Natural killer cell (primary cell): ENCODE measurements at regions not wholly inside any gene's neighbourhood (a gene's known extent, or its start where the extent isn't known, plus 50 kb on each side); places are given as distances from the start of the nearest gene placed in this dataset.

ENCODE experiments used
- ATAC-seq, 3 donors: fragments of 150-1000 bp in 2 of 3; fragments of 200-7000 bp in 1 of 3; cut with Tn5 transposase; 1 replicate in 1 of 3; 2 replicates in 2 of 3; pipeline ENCODE4 v1.10.0; 2021; ENCODE audit warnings: mild to moderate bottlenecking in 2 of 3, moderate library complexity in 2 of 3
- DNase-seq, 2 donors: peaks; one replicate each; pipeline versions ENCODE4 v3.0.0 to v3.0.0-alpha.2; 2013 to 2021; ENCODE audit warnings: mixed read lengths in 1 of 2
- H3K27ac ChIP-seq: one replicate; pipeline ENCODE4 v1.5.1; 2013; ENCODE audit warnings: mild to moderate bottlenecking, low read length
- H3K27me3 ChIP-seq: one replicate; pipeline ENCODE4 v1.6.1; 2013; ENCODE audit warnings: low read length; ENCODE audit not compliant: control insufficient read depth, insufficient read depth
- H3K36me3 ChIP-seq: one replicate; pipeline ENCODE4 v1.6.1; 2013; ENCODE audit warnings: low read length; ENCODE audit not compliant: control insufficient read depth, insufficient read depth
- H3K4me1 ChIP-seq: one replicate; pipeline ENCODE4 v1.6.1; 2013; ENCODE audit warnings: low read length; ENCODE audit not compliant: control insufficient read depth, insufficient read depth
- H3K4me3 ChIP-seq: one replicate; pipeline ENCODE4 v1.5.1; 2013; ENCODE audit warnings: low read length
- H3K9me3 ChIP-seq: one replicate; pipeline ENCODE4 v1.6.1; 2013; ENCODE audit warnings: low read length; ENCODE audit not compliant: control insufficient read depth, insufficient read depth
- H3K27ac Mint-ChIP-seq, 2 donors: one replicate each; pipeline ENCODE4 v1.8.0; 2022; ENCODE audit warnings: mild to moderate bottlenecking in 2 of 2, mixed read lengths in 2 of 2, moderate library complexity in 1 of 2
- H3K27me3 Mint-ChIP-seq, 2 donors: one replicate each; pipeline ENCODE4 v1.8.0; 2022; ENCODE audit warnings: low read depth in 2 of 2, mixed read lengths in 2 of 2
- H3K36me3 Mint-ChIP-seq: one replicate; pipeline ENCODE4 v1.8.0; 2022; ENCODE audit warnings: mixed read lengths
- H3K4me1 Mint-ChIP-seq, 2 donors: one replicate each; pipeline ENCODE4 v1.8.0; 2022; ENCODE audit warnings: mixed read lengths in 2 of 2
- H3K4me3 Mint-ChIP-seq: one replicate; pipeline ENCODE4 v1.8.0; 2022; ENCODE audit warnings: mild to moderate bottlenecking, moderate library complexity, mixed read lengths
- H3K9me3 Mint-ChIP-seq, 2 donors: one replicate each; pipeline ENCODE4 v1.8.0; 2022; ENCODE audit warnings: mixed read lengths in 2 of 2
- CTCF ChIP-seq: fragments of 200-600 bp; IDR thresholded peaks from one replicate; pipeline ENCODE4 v1.8.0; 2022; ENCODE audit warnings: antibody characterized with exemption
- WGBS: methylation state at CpG from one replicate; pipeline ENCODE4 v1.1.7; 2013; ENCODE audit warnings: missing lambda C conversion rate; ENCODE audit not compliant: insufficient coverage; 5-methylcytosine and 5-hydroxymethylcytosine counted together
- intact Hi-C: fragments of 100-400 bp; cut with micrococcal nuclease; formaldehyde crosslinking; loops from one replicate; pipeline ENCODE4 v1.14.2; 2022

GRCh38 chr7:73963252-73963822 lies 64.6 kb upstream of the ELN start:
- Mint-ChIP-seq H3K9me3 (peaks cover 11 to 17% of the 10 kb centered on the region in 2 donors), H3K4me3 (no peak overlapping the region), H3K27me3 (peaks cover 4 to 8% of the 10 kb centered on the region in 2 donors), H3K27ac (no peak overlapping the region), H3K36me3 (peaks cover 15% of the 10 kb centered on the region), H3K4me1 (no peaks in the 10 kb centered on the region)
- H3K4me3 ChIP-seq, result no peak overlapping the region
- intact Hi-C loops, result no loop called here
- ATAC-seq (no peak), DNase-seq (no peak)
- H3K4me1 ChIP-seq, result no peaks in the 10 kb centered on the region
- peaks cover 6% of the 10 kb centered on the region for H3K9me3 ChIP-seq
- no peaks in the 10 kb centered on the region for H3K27me3 ChIP-seq
- no peak overlapping the region for H3K27ac ChIP-seq
- 80% methylated on average over 1 of the region's 2 CpGs for WGBS
- TF ChIP-seq CTCF, result no peak
- H3K36me3 ChIP-seq, result no peaks in the 10 kb centered on the region

- H3K9me3 ChIP-seq, result peaks cover 6% of the 10 kb centered on the region
- ATAC-seq (no peak), DNase-seq (no peak)
- intact Hi-C loops, result no loop called here
- no peaks in the 10 kb centered on the region for H3K27me3 ChIP-seq
- H3K4me3 ChIP-seq, result no peak overlapping the region
- Mint-ChIP-seq H3K27ac (no peak overlapping the region), H3K9me3 (peaks cover 11 to 17% of the 10 kb centered on the region in 2 donors), H3K27me3 (peaks cover 3 to 7% of the 10 kb centered on the region in 2 donors), H3K36me3 (peaks cover 15% of the 10 kb centered on the region), H3K4me1 (no peaks in the 10 kb centered on the region), H3K4me3 (no peak overlapping the region)
- no peak overlapping the region for H3K27ac ChIP-seq
- TF ChIP-seq CTCF, result no peak
- no peaks in the 10 kb centered on the region for H3K4me1 ChIP-seq
- 95% methylated on average over 4 of the region's 4 CpGs for WGBS
- no peaks in the 10 kb centered on the region for H3K36me3 ChIP-seq
Measured at GRCh38 chr7:73964786-73965185, 63.2 kb upstream of the ELN start.

- Histone ChIP-seq H3K4me1 (no peaks in the 10 kb centered on the region), H3K4me3 (no peak overlapping the region), H3K27me3 (no peaks in the 10 kb centered on the region), H3K36me3 (no peaks in the 10 kb centered on the region), H3K27ac (no peak overlapping the region), H3K9me3 (peaks cover 6% of the 10 kb centered on the region)
- H3K27ac Mint-ChIP-seq, result no peak overlapping the region
- peaks cover 11 to 17% of the 10 kb centered on the region in 2 donors for H3K9me3 Mint-ChIP-seq
- DNase-seq, result no peak
- ATAC-seq, result no peak
- peaks cover 0 to 1% of the 10 kb centered on the region in 2 donors for H3K4me1 Mint-ChIP-seq
- no peak for TF ChIP-seq CTCF
- no peak overlapping the region for H3K4me3 Mint-ChIP-seq
- intact Hi-C loops, result no loop called here
- no peaks in the 10 kb centered on the region for H3K27me3 Mint-ChIP-seq
- 96% methylated on average over 13 of the region's 16 CpGs for WGBS
- H3K36me3 Mint-ChIP-seq, result peaks cover 15% of the 10 kb centered on the region
Measured at GRCh38 chr7:73966062-73966940, 61.7 kb upstream of the ELN start.
